Cardiac muscle cell (in vitro differentiated cells and primary cell): ENCODE measurements at regions not wholly inside any gene's neighbourhood (a gene's known extent, or its start where the extent isn't known, plus 50 kb on each side); places are given as distances from the start of the nearest gene placed in this dataset.
"Not testable (repeated sequence)": the region's sequence is repeated elsewhere in the genome, so short reads cannot be mapped to it uniquely, and the experiment has no call there.

Experiments
- DNase-seq, 2 donors: peaks; one replicate each; pipeline versions ENCODE4 v3.0.0 to v3.0.0-alpha.2; 2010 to 2017; ENCODE audit warnings: low read depth in 1 of 2, low spot score in 1 of 2
- H3K27ac ChIP-seq: fragments of 200-600 bp; sonication (generic); 2 replicates; pipeline ENCODE4 v1.5.1; 2016
- H3K27me3 ChIP-seq: fragments of 200-600 bp; sonication (generic); 2 replicates; pipeline ENCODE4 v1.6.0; 2016; ENCODE audit warnings: control low read depth
- H3K36me3 ChIP-seq: fragments of 200-600 bp; sonication (generic); 2 replicates; pipeline ENCODE4 v1.5.1; 2016; ENCODE audit warnings: control low read depth
- H3K4me1 ChIP-seq: fragments of 200-600 bp; sonication (generic); 2 replicates; pipeline ENCODE4 v1.8.1; 2017; ENCODE audit warnings: low read depth, mild to moderate bottlenecking, mixed run types
- H3K4me3 ChIP-seq: fragments of 200-600 bp; sonication (generic); 2 replicates; pipeline ENCODE4 v1.5.1; 2016; ENCODE audit warnings: mild to moderate bottlenecking
- H3K9me3 ChIP-seq: fragments of 200-600 bp; sonication (generic); 2 replicates; pipeline ENCODE4 v1.5.1; 2017; ENCODE audit warnings: low read depth, mild to moderate bottlenecking, control low read depth
- CTCF ChIP-seq: IDR thresholded peaks from 2 replicates; pipeline ENCODE4 v1.5.1; 2012; ENCODE audit warnings: low read depth, mild to moderate bottlenecking, low read length

GRCh38 chr12:94817695-94818075, 167.3 kb upstream of the TMCC3 start:
- no peaks in the 10 kb centered on the region for H3K9me3 ChIP-seq
- H3K27ac ChIP-seq = no peak overlapping the region
- H3K4me1 ChIP-seq = no peaks in the 10 kb centered on the region
- no peak for TF ChIP-seq CTCF
- no peaks in the 10 kb centered on the region for H3K27me3 ChIP-seq
- H3K36me3 ChIP-seq = no peaks in the 10 kb centered on the region
- DNase-seq = no peak
- H3K4me3 ChIP-seq = no peak overlapping the region

- not testable (repeated sequence) for H3K27me3 ChIP-seq, DNase-seq, H3K27ac ChIP-seq, H3K36me3 ChIP-seq, H3K4me3 ChIP-seq, H3K4me1 ChIP-seq, H3K9me3 ChIP-seq
Observed at GRCh38 chr12:94817201-94817600, 166.8 kb upstream of the TMCC3 start.

- not testable (repeated sequence) for H3K4me3 ChIP-seq, H3K36me3 ChIP-seq, H3K9me3 ChIP-seq, H3K27me3 ChIP-seq, H3K27ac ChIP-seq, H3K4me1 ChIP-seq, DNase-seq
Observed at GRCh38 chr12:94816746-94817145, 166.4 kb upstream of the TMCC3 start.

- no peaks in the 10 kb centered on the region for H3K4me1 ChIP-seq
- DNase-seq = no peak
- H3K4me3 ChIP-seq = no peak overlapping the region
- H3K9me3 ChIP-seq = no peaks in the 10 kb centered on the region
- no peak overlapping the region for H3K27ac ChIP-seq
- TF ChIP-seq CTCF = no peak
- no peaks in the 10 kb centered on the region for H3K36me3 ChIP-seq
- H3K27me3 ChIP-seq = no peaks in the 10 kb centered on the region
Observed at GRCh38 chr12:94815958-94816357, 165.6 kb upstream of the TMCC3 start.

- Histone ChIP-seq H3K36me3 (no peaks in the 10 kb centered on the region), H3K4me3 (no peak overlapping the region), H3K9me3 (no peaks in the 10 kb centered on the region), H3K4me1 (no peaks in the 10 kb centered on the region), H3K27me3 (no peaks in the 10 kb centered on the region), H3K27ac (no peak overlapping the region)
- TF ChIP-seq CTCF = no peak
- no peak for DNase-seq
Observed at GRCh38 chr12:94815450-94815849, 165.1 kb upstream of the TMCC3 start.

GRCh38 chr12:94813314-94813713, 163.0 kb upstream of the TMCC3 start:
- H3K9me3 ChIP-seq = no peaks in the 10 kb centered on the region
- TF ChIP-seq CTCF = no peak
- peaks cover 2% of the 10 kb centered on the region for H3K27me3 ChIP-seq
- no peaks in the 10 kb centered on the region for H3K36me3 ChIP-seq
- H3K4me1 ChIP-seq = no peaks in the 10 kb centered on the region
- DNase-seq = no peak
- H3K27ac ChIP-seq = no peak overlapping the region
- no peak overlapping the region for H3K4me3 ChIP-seq

GRCh38 chr12:94812345-94812744, 162.0 kb upstream of the TMCC3 start:
- H3K27me3 ChIP-seq = peaks cover 2% of the 10 kb centered on the region
- H3K27ac ChIP-seq = no peak overlapping the region
- DNase-seq = no peak
- H3K4me1 ChIP-seq = no peaks in the 10 kb centered on the region
- H3K4me3 ChIP-seq = no peak overlapping the region
- TF ChIP-seq CTCF = no peak
- no peaks in the 10 kb centered on the region for H3K36me3 ChIP-seq
- no peaks in the 10 kb centered on the region for H3K9me3 ChIP-seq
